AG04450 (cell line): ENCODE measurements at regions not wholly inside any gene's neighbourhood (a gene's known extent, or its start where the extent isn't known, plus 50 kb on each side); places are given as distances from the start of the nearest gene placed in this dataset.

Experiments used
- CTCF ChIA-PET: fragments of 300-600, 350-600 bp; formaldehyde crosslinking; extraction: SDS; loops from one replicate; lab custom pipeline; 2022; ENCODE audit warnings: antibody characterized with exemption, inconsistent platforms; lab: Charles Lee
- POLR2A ChIA-PET: fragments of 350-600 bp; formaldehyde crosslinking; extraction: SDS; loops from one replicate; lab custom pipeline; 2021; ENCODE audit warnings: antibody characterized with exemption, inconsistent platforms; lab: Yijun Ruan, JAX
- DNase-seq: peaks from one replicate; pipeline ENCODE4 v3.0.0-alpha.2; 2011; ENCODE audit warnings: low read depth, low spot score
- H3K27ac ChIP-seq: one replicate; pipeline ENCODE4 v1.5.1; 2012; ENCODE audit warnings: low read depth, low read length, control low read depth
- H3K27me3 ChIP-seq: one replicate; pipeline ENCODE4 v1.6.0; 2012; ENCODE audit warnings: low read length; ENCODE audit not compliant: control insufficient read depth, insufficient read depth
- H3K4me3 ChIP-seq: 2 replicates; pipeline ENCODE4 v1.5.1; 2011; ENCODE audit warnings: mild to moderate bottlenecking, low read depth, low read length, control low read depth
- H3K9me3 ChIP-seq: 2 replicates; pipeline ENCODE4 v1.5.1; 2012; ENCODE audit warnings: low read length; ENCODE audit not compliant: control insufficient read depth, insufficient read depth
- TF ChIP-seq, protein P1 (sequence below): IDR thresholded peaks from 2 replicates; pipeline ENCODE4 v1.5.1; 2011; ENCODE audit warnings: low read depth, low read length, control low read depth, inconsistent platforms

DNA sequence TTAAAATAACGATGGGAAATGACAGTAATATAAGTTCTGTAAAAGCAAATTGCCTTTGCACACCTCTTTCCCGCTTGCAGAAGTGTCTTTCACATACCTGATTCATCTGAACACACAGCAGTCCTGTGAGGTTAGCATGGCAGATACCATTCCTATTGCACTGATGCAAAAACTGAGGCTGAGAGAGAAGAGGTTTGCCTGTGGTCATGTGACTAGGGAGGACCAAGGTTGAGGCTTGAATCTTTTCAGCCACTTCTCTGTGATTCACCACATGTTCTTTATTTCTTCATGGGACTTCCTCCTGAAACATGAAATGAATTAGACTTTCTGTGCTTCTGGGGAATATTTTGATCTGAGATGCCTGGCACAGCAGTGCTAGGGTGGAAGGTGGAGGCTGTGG, 92.9 kb downstream of the VEGFA start:
- H3K27ac ChIP-seq = no peak overlapping the region
- CTCF ChIA-PET = no interaction called here
- TF ChIP-seq, protein P1, sequence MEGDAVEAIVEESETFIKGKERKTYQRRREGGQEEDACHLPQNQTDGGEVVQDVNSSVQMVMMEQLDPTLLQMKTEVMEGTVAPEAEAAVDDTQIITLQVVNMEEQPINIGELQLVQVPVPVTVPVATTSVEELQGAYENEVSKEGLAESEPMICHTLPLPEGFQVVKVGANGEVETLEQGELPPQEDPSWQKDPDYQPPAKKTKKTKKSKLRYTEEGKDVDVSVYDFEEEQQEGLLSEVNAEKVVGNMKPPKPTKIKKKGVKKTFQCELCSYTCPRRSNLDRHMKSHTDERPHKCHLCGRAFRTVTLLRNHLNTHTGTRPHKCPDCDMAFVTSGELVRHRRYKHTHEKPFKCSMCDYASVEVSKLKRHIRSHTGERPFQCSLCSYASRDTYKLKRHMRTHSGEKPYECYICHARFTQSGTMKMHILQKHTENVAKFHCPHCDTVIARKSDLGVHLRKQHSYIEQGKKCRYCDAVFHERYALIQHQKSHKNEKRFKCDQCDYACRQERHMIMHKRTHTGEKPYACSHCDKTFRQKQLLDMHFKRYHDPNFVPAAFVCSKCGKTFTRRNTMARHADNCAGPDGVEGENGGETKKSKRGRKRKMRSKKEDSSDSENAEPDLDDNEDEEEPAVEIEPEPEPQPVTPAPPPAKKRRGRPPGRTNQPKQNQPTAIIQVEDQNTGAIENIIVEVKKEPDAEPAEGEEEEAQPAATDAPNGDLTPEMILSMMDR = no peak
- no peaks in the 10 kb centered on the region for H3K9me3 ChIP-seq
- peaks cover 42% of the 10 kb centered on the region for H3K27me3 ChIP-seq
- DNase-seq = no peak
- POLR2A ChIA-PET = no interaction called here
- H3K4me3 ChIP-seq = no peak overlapping the region

- H3K4me3 ChIP-seq = no peak overlapping the region
- ChIA-PET POLR2A (no interaction called here), CTCF (no interaction called here)
- H3K27me3 ChIP-seq = peaks cover 42% of the 10 kb centered on the region
- TF ChIP-seq, protein P1 = no peak
- no peaks in the 10 kb centered on the region for H3K9me3 ChIP-seq
- no peak overlapping the region for H3K27ac ChIP-seq
- no peak for DNase-seq
Measured at GRCh38 chr6:43861212-43861894, 91.3 kb downstream of the VEGFA start.

DNA sequence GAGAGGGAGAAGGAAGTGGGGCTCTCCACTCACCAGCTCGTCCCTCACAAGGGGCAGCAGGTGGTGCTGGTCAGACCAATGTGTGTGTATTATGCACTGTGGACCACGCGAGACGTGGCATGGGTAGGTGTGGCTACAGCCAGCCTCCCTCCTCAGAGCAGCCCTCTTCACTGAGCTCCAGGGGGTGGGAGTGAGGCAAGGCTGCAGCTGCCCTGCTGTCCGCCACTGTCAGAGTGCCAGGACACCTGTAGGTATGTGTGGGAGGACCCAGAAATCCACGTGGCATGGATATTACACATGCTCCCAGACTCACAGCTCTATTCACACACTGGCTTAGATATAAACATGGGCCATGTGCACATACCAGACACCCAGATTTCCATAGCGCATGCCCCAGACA, 90.3 kb downstream of the VEGFA start:
- Histone ChIP-seq H3K27ac (no peak overlapping the region), H3K9me3 (no peaks in the 10 kb centered on the region), H3K27me3 (peaks cover 38% of the 10 kb centered on the region), H3K4me3 (no peak overlapping the region)
- ChIA-PET CTCF (no interaction called here), POLR2A (no interaction called here)
- no peak for DNase-seq
- TF ChIP-seq, protein P1 = no peak

DNA sequence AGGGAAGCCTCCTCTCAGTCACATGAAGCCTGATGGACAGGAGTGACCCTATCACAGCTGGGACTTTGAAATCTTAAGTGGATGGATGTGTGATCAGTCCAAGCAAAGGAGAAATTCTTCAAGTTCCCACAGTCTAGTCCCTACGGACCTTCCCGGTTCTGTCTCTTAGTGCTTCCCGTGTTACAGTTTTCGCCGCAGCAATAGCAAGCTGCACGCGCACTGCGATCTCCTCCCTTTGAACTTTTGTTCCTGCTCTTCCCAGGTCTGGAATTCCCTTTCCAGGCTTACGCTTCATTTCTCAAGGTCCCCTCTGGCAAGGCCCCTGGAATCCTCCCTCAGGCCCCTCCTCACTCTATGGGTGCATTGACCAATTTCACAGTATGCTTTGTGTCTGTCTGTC, 89.2 kb downstream of the VEGFA start:
- no peak overlapping the region for H3K27ac ChIP-seq
- POLR2A ChIA-PET = no interaction called here
- TF ChIP-seq, protein P1 = no peak
- CTCF ChIA-PET = no interaction called here
- peaks cover 31% of the 10 kb centered on the region for H3K27me3 ChIP-seq
- no peak for DNase-seq
- H3K4me3 ChIP-seq = no peak overlapping the region
- no peaks in the 10 kb centered on the region for H3K9me3 ChIP-seq

DNA sequence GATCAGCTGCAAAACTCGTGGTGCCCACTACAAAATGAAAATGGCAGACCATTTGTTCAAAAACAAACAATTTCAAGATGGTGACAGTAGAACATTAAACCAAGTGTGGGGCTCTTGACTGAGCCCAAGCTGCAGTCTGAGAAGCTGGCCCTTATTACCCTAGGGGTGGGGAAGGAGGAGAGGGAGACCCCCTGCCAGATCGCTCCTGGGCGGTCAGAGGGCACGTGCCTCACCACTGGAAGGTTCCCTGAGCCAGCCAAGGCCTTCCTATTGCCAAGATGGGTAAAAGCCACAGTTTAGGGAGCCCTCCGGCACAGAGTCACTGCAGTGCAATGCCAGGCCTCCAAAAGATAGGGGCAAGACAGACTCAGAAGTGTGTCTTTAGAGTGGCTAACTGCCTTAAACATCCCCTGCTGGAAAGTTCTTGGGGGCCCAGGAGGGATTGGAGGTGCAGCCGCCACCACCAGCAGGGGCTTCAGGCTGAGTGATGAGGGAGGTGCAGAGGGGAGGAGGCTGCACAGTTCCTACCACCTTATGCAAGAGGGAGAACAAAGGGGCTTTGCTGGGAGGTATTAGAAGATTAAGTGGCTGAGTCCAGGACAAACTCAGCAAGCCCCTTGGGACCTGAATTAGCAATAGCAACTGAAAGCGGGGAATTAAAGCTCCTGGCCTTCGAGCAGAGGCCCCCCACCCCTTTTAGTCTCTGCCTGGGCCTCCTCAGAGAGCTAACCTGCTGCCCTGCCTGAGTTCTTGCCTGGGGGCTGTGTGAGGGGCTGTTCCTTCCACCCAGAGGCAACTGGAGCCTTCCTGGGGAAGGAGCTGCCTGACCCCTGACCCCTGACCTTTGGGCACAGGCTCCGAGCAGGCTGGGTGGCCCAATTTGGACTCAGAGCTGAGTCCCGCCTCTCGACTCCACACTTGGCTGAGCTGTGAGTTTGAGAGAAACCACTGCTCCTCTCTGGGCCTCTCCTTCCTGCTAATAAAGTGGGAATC, 88.4 kb downstream of the VEGFA start:
- DNase-seq = no peak
- no peak overlapping the region for H3K4me3 ChIP-seq
- ChIA-PET POLR2A (no interaction called here), CTCF (no interaction called here)
- H3K27me3 ChIP-seq = peaks cover 24% of the 10 kb centered on the region
- TF ChIP-seq, protein P1 = no peak
- H3K27ac ChIP-seq = no peak overlapping the region
- H3K9me3 ChIP-seq = no peaks in the 10 kb centered on the region
